ENCODE measurements at regions not wholly inside any gene's neighbourhood (a gene's known extent, or its start where the extent isn't known, plus 50 kb on each side); places are given as distances from the start of the nearest gene placed in this dataset.

- H3K4me1 Mint-ChIP-seq: peaks cover 30% of the 10 kb centered on the region
- H3K36me3 Mint-ChIP-seq: peaks cover 17% of the 10 kb centered on the region
- no peak overlapping the region for H3K4me3 Mint-ChIP-seq
- no peak overlapping the region for H3K27ac Mint-ChIP-seq
- no peaks in the 10 kb centered on the region for H3K9me3 Mint-ChIP-seq
- H3K27me3 Mint-ChIP-seq: peaks cover 57% of the 10 kb centered on the region
- ATAC-seq: no peak
Measured at GRCh38 chr1:9179463-9180110, 50.7 kb upstream of the GPR157 start.

DNA sequence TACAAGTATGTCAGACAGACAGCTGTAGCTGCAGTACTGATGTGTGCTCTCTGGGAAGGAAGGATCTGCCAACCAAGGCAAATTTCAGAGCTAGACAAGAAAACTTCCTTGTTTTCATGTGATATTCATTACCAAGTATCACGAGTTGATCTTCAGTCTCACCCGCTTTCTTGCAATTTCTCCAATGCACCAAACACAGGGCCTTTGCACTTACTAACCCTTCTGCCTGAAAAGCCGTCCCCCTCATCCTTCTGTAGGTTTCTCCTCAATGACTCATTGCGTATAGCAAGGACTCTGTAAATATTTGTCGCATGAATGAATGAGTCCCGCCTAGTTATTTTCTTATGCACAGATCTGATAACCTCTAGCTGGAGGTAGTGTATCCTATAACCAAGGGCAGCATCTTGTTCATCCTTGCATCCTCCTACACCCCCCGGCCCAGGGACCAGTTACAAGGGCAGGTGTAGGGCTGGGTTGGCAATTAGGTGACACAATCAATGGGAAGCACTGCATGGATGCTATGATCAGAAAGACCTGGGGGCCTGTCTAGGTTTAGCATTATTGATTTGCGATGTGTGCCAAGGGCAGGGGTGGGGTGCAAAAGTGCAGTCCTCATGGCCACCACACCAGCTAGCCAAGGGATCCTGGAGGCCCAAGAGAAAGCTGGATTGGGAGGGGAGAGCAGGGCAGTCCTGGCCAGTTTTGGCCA lies 51.4 kb upstream of the GPR157 start:
- no peak overlapping the region for H3K27ac Mint-ChIP-seq

DNA sequence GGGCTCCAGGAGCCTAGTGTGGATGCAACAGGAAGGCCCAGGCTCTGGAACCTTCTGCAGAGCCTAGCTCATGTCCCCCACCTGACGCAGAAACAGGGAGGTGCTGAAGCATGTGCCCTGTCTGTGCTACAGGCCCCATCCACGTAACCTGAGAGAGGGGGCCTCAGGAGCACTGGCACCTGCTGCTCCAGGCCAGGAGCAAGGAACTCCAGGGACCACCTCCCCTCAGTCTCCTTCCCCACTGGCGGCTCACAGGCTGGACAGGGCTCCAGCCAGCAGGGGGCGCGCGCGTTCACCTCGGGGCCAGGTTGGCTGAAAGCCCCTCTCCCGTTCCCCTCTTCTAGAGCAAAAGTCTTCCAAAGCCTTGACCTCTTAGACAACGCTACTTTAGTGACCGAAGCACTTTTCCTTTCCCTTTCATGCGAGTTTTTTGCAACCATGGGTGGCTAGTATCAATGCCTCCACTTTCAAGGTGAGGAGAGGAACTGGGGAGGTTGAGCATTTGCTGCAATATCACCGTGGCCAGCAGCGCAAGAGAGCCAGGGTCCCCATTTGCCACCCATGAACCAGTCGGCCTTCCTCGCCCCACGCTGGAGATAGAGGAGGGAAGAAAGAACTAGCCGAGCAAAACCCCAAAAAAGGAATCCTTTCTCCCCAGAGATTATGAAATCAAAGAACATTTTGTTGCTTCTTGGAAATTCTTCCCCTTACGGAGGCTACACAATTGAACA lies 52.4 kb upstream of the GPR157 start:
- peaks cover 44% of the 10 kb centered on the region for H3K27me3 Mint-ChIP-seq
- peaks cover 30% of the 10 kb centered on the region for H3K4me1 Mint-ChIP-seq
- peak overlapping the region; percentile 83 for H3K4me3 Mint-ChIP-seq
- peaks cover 10% of the 10 kb centered on the region for H3K36me3 Mint-ChIP-seq
- H3K9me3 Mint-ChIP-seq: no peaks in the 10 kb centered on the region
- ATAC-seq: peak; percentile 64
- H3K27ac Mint-ChIP-seq: peak overlapping the region; percentile 70

More for the DNA sequence above, 51.4 kb upstream of the GPR157 start:
- H3K36me3 Mint-ChIP-seq: peaks cover 15% of the 10 kb centered on the region
- H3K27me3 Mint-ChIP-seq: peaks cover 50% of the 10 kb centered on the region
- ATAC-seq: no peak
- H3K4me1 Mint-ChIP-seq: peaks cover 30% of the 10 kb centered on the region
- H3K4me3 Mint-ChIP-seq: no peak overlapping the region
- no peaks in the 10 kb centered on the region for H3K9me3 Mint-ChIP-seq

DNA sequence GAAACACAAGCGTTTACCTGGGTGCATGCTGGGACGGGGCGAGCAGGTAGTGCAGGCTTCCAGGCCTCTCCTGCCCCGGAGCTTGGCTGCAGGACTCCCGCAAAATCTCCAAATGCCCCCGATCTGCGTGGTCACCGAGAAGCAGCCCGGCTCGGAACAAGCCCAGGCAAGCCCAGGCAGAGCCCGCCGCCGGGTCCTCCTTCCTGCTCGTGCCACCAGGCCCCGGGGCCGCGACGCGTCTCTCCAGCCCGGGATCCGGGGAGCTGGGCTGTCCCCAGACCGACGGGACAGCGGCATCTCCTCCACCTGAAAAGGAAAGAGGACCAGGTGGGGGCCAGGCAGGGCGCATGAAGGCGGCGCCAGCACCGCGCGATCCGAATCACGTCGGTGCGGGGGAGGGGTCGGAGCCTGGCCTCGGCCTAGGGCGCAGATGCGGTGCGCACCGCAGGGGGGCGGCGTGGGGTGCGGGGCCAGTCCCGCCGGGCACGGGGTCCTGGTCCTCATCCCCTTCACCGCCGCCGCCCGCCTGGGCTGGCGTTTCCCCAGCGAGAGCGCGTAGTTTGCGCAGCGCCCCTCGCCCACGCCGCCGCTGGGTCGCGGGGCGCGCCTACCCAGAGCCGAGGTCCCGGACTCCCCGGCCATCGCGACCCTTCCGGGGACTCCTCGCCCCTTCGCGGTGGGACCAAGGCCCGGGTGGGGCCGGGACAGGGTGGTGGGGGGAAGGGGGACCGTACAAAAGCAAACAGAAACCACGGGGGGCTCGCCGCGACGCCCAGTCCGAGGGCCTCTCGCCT lies 52.4 kb upstream of the H6PD start:
- H3K36me3 Mint-ChIP-seq: peaks cover 5% of the 10 kb centered on the region
- peaks cover 30% of the 10 kb centered on the region for H3K4me1 Mint-ChIP-seq
- no peaks in the 10 kb centered on the region for H3K9me3 Mint-ChIP-seq
- peak overlapping the region; percentile 83 for H3K4me3 Mint-ChIP-seq
- H3K27ac Mint-ChIP-seq: peak overlapping the region; percentile 70
- peak; percentile 68 for ATAC-seq
- peaks cover 37% of the 10 kb centered on the region for H3K27me3 Mint-ChIP-seq

GRCh38 chr1:9182784-9183257 lies 51.8 kb upstream of the H6PD start:
- peaks cover 37% of the 10 kb centered on the region for H3K27me3 Mint-ChIP-seq
- peak; percentile 5 for ATAC-seq

GRCh38 chr1:9183441-9183840 lies 51.1 kb upstream of the H6PD start:
- ATAC-seq: no peak
- peaks cover 30% of the 10 kb centered on the region for H3K4me1 Mint-ChIP-seq
- peaks cover 33% of the 10 kb centered on the region for H3K27me3 Mint-ChIP-seq
- peak overlapping the region; percentile 57 for H3K4me3 Mint-ChIP-seq
- H3K36me3 Mint-ChIP-seq: peaks cover 5% of the 10 kb centered on the region
- H3K9me3 Mint-ChIP-seq: no peaks in the 10 kb centered on the region
- no peak overlapping the region for H3K27ac Mint-ChIP-seq

More at GRCh38 chr1:9182784-9183257, 51.8 kb upstream of the H6PD start:
- Mint-ChIP-seq H3K4me3 (peak overlapping the region; percentile 83), H3K36me3 (peaks cover 5% of the 10 kb centered on the region), H3K4me1 (peaks cover 30% of the 10 kb centered on the region), H3K27ac (peak overlapping the region; percentile 70), H3K9me3 (no peaks in the 10 kb centered on the region)

DNA sequence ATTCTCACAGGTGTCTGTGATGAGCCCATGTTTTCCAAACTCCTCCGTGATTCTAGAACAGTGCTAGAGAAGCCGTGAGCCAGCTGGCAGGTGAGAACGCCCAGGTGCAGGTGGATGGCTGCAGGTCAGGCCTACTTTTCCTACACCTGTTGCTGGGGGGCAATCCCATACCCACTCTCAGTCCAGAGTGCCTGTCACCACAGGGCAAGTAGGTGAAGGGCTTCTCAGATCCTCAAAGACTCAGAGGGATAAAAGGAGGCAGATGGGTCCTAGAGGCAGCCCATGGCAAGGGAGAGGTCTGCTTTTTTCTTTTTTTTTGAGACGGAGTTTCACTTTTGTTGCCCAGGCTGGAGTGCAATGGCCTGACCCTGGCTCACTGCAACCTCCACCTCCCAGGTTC lies 50.7 kb upstream of the H6PD start:
- Mint-ChIP-seq H3K4me3 (peak overlapping the region; percentile 57), H3K27me3 (peaks cover 29% of the 10 kb centered on the region), H3K4me1 (peaks cover 28% of the 10 kb centered on the region), H3K36me3 (peaks cover 5% of the 10 kb centered on the region), H3K27ac (no peak overlapping the region), H3K9me3 (no peaks in the 10 kb centered on the region)
- ATAC-seq: no peak

DNA sequence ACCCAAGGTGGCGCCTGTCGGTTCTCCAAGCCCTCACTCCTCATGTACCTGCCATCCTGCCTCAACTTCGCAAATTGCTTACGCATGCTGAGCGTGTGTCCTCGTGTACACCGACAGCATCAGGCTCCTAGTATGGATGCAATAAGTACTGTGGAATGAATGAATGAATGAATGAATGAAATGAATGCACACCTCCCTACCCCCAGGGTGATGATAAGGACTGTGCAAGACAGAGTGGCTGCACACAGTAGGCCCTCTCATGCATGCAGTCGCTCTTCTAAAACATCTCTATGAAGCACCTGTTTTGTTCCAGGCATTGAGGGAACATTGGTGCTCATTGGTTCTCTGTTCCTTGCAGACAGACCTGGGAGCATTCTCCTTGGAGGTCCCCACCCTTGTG lies 49.8 kb upstream of the H6PD start:
- H3K4me1 Mint-ChIP-seq: peaks cover 19% of the 10 kb centered on the region
- no peak overlapping the region for H3K27ac Mint-ChIP-seq
- peaks cover 5% of the 10 kb centered on the region for H3K36me3 Mint-ChIP-seq
- H3K27me3 Mint-ChIP-seq: peaks cover 20% of the 10 kb centered on the region
- H3K9me3 Mint-ChIP-seq: no peaks in the 10 kb centered on the region
- H3K4me3 Mint-ChIP-seq: no peak overlapping the region
- no peak for ATAC-seq
